GM18507 (cell line): ENCODE measurements at regions not wholly inside any gene's neighbourhood (a gene's known extent, or its start where the extent isn't known, plus 50 kb on each side); places are given as distances from the start of the nearest gene placed in this dataset.
"Not testable (repeated sequence)": the region's sequence is repeated elsewhere in the genome, so short reads cannot be mapped to it uniquely, and the experiment has no call there.

Experiments used
- DNase-seq: peaks from one replicate; pipeline ENCODE4 v3.0.0; 2011; ENCODE audit warnings: low read depth; ENCODE audit not compliant: insufficient read length; ENCODE audit errors: extremely low spot score
- FAIRE-seq: peaks from 2 replicates; lab custom pipeline; 2011; peaks lifted over from hg19 to GRCh38; lab: Jason Lieb, UNC

DNA sequence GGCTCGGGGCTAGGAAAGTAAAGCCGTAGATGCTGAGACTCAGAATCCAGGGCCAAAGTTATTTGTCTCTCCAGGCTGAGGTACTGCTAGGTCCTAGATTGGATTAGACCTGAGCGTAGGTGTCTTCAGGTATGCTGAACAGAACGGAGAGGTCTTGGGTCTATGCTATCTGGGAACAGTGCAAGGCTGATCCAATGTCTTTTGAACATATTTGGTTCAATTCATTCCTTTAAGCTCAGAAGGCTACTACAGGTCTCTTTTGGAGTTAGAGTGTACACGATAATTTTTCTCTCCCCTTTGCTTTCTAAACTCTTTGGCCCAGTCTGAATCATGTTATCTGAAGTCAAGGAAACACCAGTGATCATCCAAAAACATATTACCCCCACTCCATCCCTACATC lies 137.5 kb upstream of the TBL1XR1 start:
- no peak for DNase-seq
- FAIRE-seq: no peak

DNA sequence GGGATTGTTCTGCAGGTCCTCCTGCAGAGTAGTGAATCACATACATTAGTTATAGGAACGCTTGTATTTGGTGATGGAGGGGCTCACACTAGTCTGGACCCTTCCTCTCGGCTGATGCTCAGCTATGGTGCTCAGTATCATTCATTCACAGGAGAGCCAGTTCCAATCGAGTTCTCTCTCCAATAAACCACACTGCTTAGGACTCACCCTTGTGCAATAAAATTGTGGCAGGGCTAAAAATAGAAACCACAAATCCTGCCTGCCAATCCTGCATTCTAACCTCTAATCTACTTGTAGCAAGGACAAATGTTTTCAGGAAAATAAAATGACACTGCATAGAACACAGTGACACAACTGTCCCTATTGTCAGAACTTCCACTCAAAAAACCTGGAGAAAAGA lies 138.4 kb upstream of the TBL1XR1 start:
- DNase-seq: no peak
- no peak for FAIRE-seq

DNA sequence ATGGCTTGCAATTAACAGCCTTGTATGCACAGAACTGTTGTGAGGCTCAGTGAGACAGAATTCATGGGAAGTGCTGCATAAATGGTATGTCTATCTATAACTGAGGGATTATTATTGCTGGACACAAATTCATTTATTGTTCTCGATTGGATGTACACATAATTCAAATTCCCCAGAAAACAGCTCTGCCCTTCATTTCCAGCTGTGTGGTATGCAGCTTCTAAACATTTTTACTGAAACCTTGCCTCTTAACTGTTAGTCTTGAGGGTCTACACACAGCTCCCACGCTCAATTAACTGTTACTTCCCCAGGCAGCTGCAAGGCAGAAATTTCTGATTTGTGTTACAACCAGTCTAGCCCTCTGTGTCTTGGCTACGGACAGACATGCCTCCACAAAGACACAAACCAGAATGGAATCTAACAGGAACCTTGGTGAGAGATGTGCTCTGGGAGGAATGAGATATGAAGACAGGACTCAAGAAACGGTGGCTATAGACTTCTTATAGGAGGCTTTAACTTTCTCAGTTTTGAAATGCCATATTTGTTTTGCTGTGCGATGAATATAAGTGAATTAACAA lies 139.7 kb upstream of the TBL1XR1 start:
- no peak for DNase-seq
- FAIRE-seq: no peak

DNA sequence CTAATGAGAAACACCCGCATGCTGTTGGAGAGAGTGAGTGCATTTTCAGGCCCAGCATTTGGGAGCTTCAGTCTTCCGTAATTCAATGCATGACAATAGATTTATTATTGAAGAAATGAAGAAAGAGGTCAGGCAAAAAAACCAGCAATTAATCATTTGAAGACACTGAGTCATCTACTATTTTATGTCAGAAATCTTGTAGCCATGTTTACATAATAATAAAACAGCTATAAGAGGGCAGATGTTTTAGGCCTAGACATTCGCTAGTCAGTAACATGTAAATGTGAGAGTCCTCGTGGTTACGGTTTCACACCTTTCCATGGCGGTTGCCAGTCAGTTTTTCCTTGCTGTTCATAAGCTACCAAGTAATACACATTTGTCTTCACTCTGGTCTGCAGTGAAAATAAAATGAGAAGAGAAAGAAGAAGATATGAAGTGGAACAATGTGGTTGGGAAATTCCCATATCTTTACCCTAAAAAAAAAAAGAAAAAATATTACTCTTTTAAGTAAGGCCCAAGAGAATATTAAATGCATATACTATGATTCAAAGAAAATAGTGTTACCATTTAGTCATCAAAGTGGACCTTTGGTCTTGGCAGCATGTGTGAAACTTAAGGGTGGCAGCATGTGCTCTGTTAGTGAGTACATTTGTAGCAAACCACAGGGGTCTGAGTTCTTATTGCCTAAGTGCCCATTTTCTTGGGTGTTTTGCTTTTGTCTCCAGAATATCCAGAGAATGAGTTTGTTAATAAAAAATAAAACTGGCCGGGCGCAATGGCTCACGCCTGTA lies 140.5 kb upstream of the TBL1XR1 start:
- FAIRE-seq (peak; percentile 93), DNase-seq (no peak)

DNA sequence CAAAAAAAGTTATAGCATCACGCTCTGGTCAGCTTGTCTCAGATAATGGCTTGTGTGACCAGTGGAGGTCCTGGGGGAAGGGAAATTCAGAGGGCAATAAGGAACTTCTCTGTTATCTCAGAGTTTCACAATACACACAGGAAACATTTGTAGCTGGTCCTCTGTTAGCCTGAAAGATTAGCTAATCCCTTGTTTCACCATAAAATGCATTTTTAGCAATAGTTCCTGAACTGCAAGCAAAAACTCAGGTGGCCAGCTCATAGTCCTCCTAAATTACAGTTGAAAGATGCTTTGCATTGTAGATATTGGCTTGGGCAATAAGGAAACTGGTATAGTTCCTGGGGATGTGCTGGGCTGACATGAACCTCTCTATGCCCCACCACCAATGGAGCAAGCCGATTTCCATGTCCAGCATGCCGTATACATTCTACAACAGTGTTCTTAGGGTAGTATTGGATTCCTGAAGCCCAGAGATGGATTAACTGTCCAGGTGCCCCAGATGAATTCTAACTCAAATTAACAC lies 141.5 kb upstream of the TBL1XR1 start:
- DNase-seq: no peak
- FAIRE-seq: peak; percentile 70

DNA sequence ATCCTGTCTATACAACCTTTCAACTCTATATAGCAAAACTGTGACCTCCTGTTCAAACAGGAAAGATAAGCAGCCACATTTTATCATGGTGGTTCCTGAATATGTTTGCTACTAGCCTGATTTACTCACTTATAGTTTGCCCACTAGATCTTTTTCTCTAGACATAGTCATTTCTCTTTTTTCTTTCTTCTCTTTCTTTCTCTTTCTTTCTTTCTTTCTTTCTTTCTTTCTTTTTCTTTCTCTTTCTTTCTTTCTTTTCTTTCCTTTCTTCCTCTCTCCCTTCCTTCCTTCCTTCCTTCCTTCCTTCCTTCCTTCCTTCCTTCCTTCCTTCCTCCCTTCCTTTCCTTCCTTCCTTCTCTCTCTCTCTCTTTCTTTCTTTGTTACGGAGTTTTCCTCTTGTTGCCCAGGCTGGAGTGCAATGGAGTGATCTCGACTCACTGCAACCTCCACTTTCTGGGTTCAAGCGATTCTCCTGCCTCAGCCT lies 142.0 kb upstream of the TBL1XR1 start:
- DNase-seq, FAIRE-seq: not testable (repeated sequence)

DNA sequence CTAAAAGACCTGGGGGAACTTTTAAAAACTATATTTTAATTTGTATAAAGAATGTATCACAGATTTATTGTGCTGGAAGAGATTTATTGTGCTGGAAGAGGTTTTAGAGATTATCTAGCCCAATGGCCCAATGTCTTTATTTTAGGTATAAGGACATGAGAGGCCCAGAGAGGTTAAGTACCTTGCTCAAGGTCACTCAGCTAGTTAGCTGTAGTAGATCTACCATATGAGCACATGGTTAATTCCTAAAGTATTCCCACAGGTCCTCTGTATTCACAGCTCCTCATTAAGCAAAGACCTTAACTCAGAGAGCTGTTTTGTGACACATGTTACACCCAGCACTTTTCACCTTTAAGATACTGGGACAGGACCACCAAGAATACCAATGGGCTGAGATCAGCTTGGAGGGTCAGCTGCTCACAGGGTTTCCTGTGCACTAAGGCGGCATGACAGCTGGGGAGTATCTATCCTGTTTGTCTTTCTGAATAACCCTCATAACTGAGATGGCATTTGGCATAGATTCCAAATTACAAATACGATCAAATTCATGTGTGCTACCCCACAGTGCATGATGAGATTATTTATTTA lies 143.1 kb upstream of the TBL1XR1 start:
- DNase-seq (no peak), FAIRE-seq (no peak)

DNA sequence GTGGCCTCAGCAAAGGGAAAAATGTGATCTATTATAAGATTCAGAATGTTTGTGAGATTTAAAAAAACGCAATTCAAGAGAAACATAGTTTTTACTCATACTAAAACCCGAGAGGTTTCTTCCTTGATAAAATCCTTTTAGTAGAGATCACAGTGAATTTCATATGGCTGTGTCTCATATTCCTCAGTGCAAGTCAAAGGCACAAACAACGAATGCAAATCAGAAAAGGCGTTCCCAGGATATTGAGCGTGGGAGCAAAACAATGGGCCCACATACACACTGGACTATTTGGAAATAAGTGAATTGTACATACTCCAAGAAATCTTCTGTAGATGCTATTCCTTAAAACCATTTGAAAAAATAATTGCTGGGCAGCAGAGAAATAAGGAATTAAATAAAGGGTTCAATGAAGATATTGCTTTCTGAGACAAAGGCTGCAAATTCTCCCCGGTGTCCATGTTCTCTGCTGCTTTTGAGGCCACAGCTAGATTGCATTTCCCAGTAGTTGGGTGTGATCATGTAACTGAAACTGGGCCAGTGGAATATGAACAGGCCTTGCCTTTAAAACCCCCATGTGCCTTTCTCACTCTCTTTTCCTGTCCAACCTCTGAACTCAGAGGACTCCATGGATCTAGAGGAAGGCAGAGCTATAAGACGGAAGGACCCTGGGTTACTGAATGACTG lies 144.6 kb upstream of the TBL1XR1 start:
- FAIRE-seq (no peak), DNase-seq (no peak)

DNA sequence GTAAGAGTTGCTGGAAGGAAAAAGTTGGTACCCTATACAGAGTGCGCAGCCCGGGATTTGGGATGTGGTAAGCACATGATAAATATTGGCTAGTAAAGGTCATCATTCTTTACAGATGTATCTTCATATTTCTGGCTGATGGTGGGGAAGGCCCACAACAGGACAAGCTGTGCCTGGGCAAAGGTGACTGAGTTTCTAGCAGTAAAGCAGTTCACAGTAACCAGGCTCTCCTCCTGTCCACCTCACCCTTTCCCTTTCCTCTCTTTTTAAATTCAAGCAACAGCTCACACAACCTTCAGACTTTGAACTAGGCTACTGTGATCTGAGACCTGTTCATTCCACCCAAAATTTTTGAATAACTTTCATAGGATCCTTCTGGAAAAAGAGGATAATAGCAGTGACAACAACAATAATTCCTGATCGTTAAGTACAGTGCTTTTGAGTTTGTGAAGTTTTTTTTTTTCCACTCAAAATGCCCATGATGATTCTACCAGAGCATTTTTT lies 145.9 kb upstream of the TBL1XR1 start:
- DNase-seq: no peak
- no peak for FAIRE-seq

DNA sequence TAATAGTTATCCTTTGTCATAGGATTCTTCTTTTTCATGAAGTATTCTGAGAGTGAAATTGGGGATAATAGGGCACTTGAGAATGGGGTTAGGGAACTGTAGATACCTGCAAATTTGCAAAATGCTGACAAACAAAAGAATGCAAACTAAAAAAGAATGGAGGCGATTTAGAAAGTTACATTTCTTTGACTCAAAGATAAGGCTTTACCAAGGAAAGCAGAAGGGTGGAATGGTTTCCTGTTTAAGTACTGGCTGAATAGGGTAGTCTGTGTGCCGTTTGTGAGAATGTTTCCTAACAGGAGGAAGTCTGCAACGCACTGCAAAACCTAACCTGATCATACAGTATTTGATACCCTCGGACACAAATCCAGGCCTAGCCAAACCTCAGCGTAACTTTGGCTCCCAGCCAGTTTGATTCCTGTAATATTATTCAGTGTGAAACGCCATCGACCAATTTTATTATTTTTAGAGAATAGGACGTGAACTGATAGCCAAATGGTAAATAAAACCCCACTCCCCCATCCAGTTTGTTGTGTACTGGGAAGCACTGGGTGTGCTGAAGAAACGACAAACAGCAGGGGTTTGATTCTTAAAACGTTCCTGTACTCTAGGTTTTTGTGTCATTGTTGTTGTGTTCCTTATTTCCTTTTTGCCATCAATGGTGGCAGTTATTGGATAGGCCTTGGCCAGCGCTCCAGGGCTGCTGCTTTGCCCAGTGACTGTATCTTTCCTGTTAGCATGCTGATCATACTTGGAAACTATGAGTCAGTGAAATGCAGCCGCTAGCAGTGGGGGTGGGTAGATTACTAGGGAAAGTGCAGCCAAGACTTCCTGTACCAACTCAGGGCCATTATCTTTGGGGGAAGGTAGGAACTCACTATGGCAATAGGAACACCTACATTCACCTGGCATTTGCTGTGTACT lies 148.0 kb upstream of the TBL1XR1 start:
- DNase-seq (no peak), FAIRE-seq (peak; percentile 82)

DNA sequence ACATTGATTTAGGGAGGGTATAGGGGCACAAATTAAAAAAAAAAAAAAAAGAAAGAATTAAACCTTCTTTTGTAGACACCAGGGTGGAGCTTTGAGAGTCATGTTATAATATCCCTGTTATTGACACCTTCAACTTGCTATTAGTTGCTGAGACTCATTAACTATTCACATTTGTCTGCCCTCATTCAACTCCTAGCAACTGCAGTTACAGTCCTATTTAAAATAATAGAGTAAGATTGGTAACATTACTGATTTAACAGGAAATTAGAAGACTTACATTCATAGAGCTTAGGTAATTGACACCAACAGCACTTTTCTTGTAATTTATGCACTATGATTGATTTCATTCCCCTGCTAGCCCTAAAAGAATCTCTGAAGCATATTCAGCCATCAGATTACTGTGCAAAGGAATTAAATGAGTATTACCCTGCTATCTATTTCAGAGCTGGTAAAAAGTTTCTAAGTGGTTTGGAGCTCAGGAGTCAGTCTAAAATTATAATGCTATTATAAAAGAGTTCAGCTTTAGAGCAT lies 148.8 kb upstream of the TBL1XR1 start:
- DNase-seq: no peak
- no peak for FAIRE-seq

DNA sequence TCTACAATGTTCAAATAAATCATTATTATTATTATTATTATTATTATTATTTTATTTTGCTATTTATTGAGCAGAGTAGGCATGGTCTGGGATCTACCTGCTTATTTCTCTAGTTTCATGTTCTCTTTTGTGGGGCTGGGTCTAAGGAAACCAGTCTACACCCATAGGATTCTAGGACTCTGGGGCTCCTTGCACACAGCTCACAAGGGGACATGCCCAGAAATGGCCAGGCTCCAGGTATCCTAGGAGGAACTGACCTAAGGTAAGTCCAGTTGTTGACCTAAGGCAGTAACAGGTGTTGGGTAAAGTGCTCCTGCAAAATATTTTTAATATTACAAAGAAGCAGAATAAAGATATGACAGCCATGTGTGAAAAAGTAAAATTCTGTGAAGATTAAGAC lies 149.6 kb upstream of the TBL1XR1 start:
- DNase-seq: no peak
- FAIRE-seq: no peak

DNA sequence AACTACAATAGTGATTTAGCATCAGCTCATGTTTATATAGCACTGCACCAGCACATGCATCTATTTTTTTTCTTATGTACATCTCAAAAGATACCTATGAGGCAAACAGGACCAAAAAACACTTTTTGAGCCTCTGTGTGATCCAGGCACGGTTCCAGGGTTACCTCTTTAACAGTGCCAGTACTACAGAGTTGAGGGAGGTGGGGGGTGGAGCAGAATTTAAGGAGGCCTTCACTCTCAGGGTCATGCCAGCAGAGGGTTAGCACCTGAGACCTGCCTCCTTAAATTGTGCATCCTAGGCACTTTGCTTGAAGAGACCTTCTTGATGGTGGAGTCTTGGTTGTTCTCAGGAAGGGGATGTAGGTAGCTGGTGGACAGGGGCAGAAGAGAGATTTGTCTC lies 150.3 kb upstream of the TBL1XR1 start:
- FAIRE-seq: no peak

DNA sequence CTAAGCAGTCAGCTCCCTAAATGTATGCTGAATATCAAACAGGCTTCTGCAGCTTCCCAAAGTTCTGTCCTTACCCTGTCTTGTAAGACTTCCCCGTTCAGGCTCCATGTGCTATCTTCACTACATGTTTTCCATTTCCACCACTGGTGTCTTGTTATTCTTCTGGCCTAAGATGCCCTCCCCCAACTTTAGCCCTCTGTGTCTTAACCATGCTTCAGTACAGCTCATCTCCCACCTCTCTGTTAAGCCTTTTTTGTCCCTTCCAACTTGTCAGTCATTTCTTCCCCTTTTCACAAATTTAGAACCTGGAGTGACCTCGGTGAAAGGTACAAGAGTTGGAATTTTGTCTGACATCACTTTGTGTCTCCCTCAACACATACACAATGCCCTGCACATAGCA lies 151.7 kb upstream of the TBL1XR1 start:
- no peak for DNase-seq
- FAIRE-seq: no peak

More for the DNA sequence above, 150.3 kb upstream of the TBL1XR1 start:
- no peak for DNase-seq

DNA sequence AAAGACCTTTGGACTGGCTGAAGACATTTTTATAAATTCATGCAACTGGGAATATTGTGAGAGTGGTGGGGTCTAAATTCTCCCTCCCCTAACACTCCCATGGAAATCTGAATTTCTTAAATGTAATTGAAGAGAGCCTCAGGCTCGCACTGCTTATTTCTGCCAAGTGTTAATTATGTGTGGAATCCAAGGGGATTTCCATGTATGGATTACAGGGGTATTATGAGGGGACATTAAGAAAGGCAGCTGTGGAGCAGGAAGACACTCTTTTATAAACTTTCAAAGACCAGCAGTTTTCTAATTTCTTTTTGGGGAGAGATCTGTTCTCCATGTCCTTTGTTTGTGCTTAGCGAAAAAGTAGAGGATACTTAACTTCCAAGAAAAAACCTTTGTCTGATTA lies 152.1 kb upstream of the TBL1XR1 start:
- DNase-seq (no peak), FAIRE-seq (no peak)

DNA sequence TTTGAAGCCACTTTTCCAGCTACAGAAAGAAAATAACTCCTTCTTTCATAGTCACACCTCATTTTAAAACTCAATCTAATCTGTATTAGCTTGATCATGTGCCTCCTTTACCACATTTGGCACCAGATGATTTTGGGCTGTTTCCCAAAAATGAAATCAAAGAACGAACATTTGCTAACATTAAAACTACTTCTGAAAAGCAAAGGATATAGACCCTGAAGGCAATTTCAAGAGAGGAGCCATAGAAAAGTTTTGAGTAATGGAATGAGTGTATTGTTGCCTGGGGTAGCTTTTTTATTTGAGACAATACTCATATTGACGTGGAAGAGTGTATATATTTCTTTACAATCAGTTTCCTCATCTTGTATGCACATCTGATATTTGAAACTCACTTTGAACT lies 152.8 kb upstream of the TBL1XR1 start:
- no peak for FAIRE-seq
- no peak for DNase-seq

DNA sequence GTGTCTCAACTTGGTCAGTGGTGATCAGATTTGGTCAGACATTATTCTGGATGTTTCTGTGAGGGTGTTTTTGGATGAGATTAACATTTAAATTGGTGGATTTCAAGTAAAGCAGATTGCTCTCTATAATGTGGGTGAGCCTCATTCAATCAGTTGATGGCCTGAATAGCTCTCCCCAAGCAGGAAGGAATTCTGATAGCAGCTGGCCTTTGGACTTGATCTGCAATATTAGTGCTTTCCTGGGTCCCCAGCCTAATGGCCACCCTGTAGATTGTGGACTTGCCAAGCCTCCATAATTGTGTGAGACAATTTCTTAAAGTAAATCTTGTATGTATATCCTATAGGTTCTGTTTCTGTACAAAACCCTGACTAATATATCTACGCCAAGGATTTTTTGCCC lies 153.9 kb upstream of the TBL1XR1 start:
- FAIRE-seq: no peak

DNA sequence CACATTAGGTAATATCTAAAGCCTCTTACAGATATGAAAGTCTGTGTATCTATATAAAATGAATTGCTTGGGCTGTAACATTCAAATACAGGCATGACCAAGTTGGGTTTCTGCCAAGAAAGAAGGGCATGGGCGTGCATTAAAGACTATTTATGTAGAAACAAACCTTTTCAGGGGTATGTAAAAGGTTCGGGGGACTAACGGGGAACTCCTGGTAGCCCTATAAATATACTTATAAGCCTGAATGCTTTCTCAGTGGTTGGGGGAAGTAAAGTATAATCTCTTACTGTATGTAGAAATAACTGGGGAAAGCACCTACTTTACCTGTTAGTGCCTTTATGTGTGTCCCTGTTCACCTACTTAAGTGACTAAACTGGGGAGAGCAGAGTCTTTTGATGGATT lies 154.5 kb upstream of the TBL1XR1 start:
- peak; percentile 49 for DNase-seq
- FAIRE-seq: peak; percentile 91

More for the DNA sequence above, 153.9 kb upstream of the TBL1XR1 start:
- no peak for DNase-seq

DNA sequence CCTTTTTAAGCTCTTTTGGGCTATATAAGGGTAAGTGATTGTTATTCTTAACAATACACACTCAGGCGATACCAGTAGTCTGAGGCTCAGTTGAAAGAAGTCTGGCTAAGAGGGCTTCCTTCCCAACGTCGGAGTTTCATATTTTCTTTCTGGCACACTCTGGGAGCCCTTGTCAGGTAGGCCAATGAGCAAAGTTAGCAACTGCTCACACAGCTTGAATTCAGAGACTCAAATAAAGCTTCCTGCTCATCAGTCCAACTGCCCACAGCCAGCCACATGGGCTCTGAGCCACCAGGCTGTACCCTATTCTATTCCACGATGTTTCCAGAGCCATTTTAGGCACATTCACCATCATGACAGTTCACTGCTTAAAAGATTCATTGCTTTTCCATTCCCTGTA lies 155.1 kb upstream of the TBL1XR1 start:
- no peak for DNase-seq
- no peak for FAIRE-seq
